HUES48 (cell line): ENCODE measurements at regions not wholly inside any gene's neighbourhood (a gene's known extent, or its start where the extent isn't known, plus 50 kb on each side); places are given as distances from the start of the nearest gene placed in this dataset.
"Not testable (repeated sequence)": the region's sequence is repeated elsewhere in the genome, so short reads cannot be mapped to it uniquely, and the experiment has no call there.

ENCODE experiments used
- H3K27ac ChIP-seq: one replicate; pipeline ENCODE4 v1.7.0; 2013; ENCODE audit warnings: low read depth, low read length, inconsistent platforms
- H3K27me3 ChIP-seq: 2 replicates; pipeline ENCODE4 v1.6.1; 2013; ENCODE audit warnings: mild to moderate bottlenecking, low read length; ENCODE audit not compliant: control insufficient read depth, insufficient read depth
- H3K36me3 ChIP-seq: 2 replicates; pipeline ENCODE4 v1.6.1; 2013; ENCODE audit warnings: low read length; ENCODE audit not compliant: control insufficient read depth, insufficient read depth
- H3K4me1 ChIP-seq: 2 replicates; pipeline ENCODE4 v1.6.1; 2013; ENCODE audit warnings: mild to moderate bottlenecking, low read length; ENCODE audit not compliant: control insufficient read depth, insufficient read depth
- H3K4me3 ChIP-seq: 2 replicates; pipeline ENCODE4 v1.5.1; 2013; ENCODE audit warnings: mild to moderate bottlenecking, low read depth, low read length
- H3K9ac ChIP-seq: 2 replicates; pipeline ENCODE4 v1.6.1; 2013; ENCODE audit warnings: mild to moderate bottlenecking, low read depth, low read length, moderate library complexity
- H3K9me3 ChIP-seq: 2 replicates; pipeline ENCODE4 v1.6.1; 2013; ENCODE audit warnings: low read length; ENCODE audit not compliant: control insufficient read depth, insufficient read depth

GRCh38 chr22:48717883-48718817 is 1109.5 kb downstream of the BRD1 start:
- Histone ChIP-seq H3K4me1 (peaks cover 4% of the 10 kb centered on the region; the same call in 1 of the 2 replicates), H3K4me3 (no peak overlapping the region), H3K27me3 (no peaks in the 10 kb centered on the region), H3K9me3 (no peaks in the 10 kb centered on the region), H3K9ac (no peak overlapping the region), H3K27ac (no peak overlapping the region), H3K36me3 (no peaks in the 10 kb centered on the region)

GRCh38 chr22:48717076-48717810 is 1110.4 kb downstream of the BRD1 start:
- Histone ChIP-seq H3K9me3 (no peaks in the 10 kb centered on the region), H3K27me3 (no peaks in the 10 kb centered on the region), H3K27ac (no peak overlapping the region), H3K36me3 (no peaks in the 10 kb centered on the region), H3K9ac (no peak overlapping the region), H3K4me1 (peaks cover 4% of the 10 kb centered on the region; the same call in 1 of the 2 replicates), H3K4me3 (no peak overlapping the region)

GRCh38 chr22:48716154-48716553 is 1111.5 kb downstream of the BRD1 start:
- not testable (repeated sequence) for H3K4me3 ChIP-seq, H3K27ac ChIP-seq, H3K4me1 ChIP-seq, H3K27me3 ChIP-seq, H3K9me3 ChIP-seq, H3K36me3 ChIP-seq, H3K9ac ChIP-seq

GRCh38 chr22:48715511-48715910 is 1112.2 kb downstream of the BRD1 start:
- Histone ChIP-seq H3K27ac (no peak overlapping the region), H3K27me3 (no peaks in the 10 kb centered on the region), H3K4me1 (peaks cover 4% of the 10 kb centered on the region; the same call in 1 of the 2 replicates)

GRCh38 chr22:48714231-48714630 is 1113.4 kb downstream of the BRD1 start:
- Histone ChIP-seq H3K9me3 (no peaks in the 10 kb centered on the region), H3K9ac (no peak overlapping the region), H3K4me3 (no peak overlapping the region), H3K36me3 (no peaks in the 10 kb centered on the region), H3K4me1 (peaks cover 4% of the 10 kb centered on the region; the same call in 1 of the 2 replicates), H3K27ac (no peak overlapping the region), H3K27me3 (no peaks in the 10 kb centered on the region)

More at GRCh38 chr22:48715511-48715910, 1112.2 kb downstream of the BRD1 start:
- Histone ChIP-seq H3K4me3 (no peak overlapping the region), H3K9me3 (no peaks in the 10 kb centered on the region), H3K36me3 (no peaks in the 10 kb centered on the region), H3K9ac (no peak overlapping the region)

GRCh38 chr22:48713272-48714205 is 1114.1 kb downstream of the BRD1 start:
- H3K27me3 ChIP-seq, result no peaks in the 10 kb centered on the region
- no peaks in the 10 kb centered on the region for H3K36me3 ChIP-seq
- H3K4me3 ChIP-seq, result no peak overlapping the region
- no peaks in the 10 kb centered on the region for H3K9me3 ChIP-seq
- H3K4me1 ChIP-seq, result peaks cover 4% of the 10 kb centered on the region; the same call in 1 of the 2 replicates
- no peak overlapping the region for H3K9ac ChIP-seq
- H3K27ac ChIP-seq, result no peak overlapping the region

GRCh38 chr22:48712558-48713271 is 1115.0 kb downstream of the BRD1 start:
- no peaks in the 10 kb centered on the region for H3K27me3 ChIP-seq
- no peak overlapping the region for H3K9ac ChIP-seq
- no peaks in the 10 kb centered on the region for H3K36me3 ChIP-seq
- no peak overlapping the region for H3K4me3 ChIP-seq
- H3K27ac ChIP-seq, result no peak overlapping the region
- peaks cover 4% of the 10 kb centered on the region; the same call in 1 of the 2 replicates for H3K4me1 ChIP-seq
- H3K9me3 ChIP-seq, result no peaks in the 10 kb centered on the region

- Histone ChIP-seq H3K9ac (no peak overlapping the region), H3K27ac (no peak overlapping the region), H3K4me3 (no peak overlapping the region), H3K9me3 (no peaks in the 10 kb centered on the region), H3K36me3 (no peaks in the 10 kb centered on the region), H3K27me3 (no peaks in the 10 kb centered on the region), H3K4me1 (no peaks in the 10 kb centered on the region)
These were observed 1116.0 kb downstream of the BRD1 start for GRCh38 chr22:48711669-48712068.

GRCh38 chr22:48711031-48711431 is 1116.6 kb downstream of the BRD1 start:
- no peaks in the 10 kb centered on the region for H3K9me3 ChIP-seq
- no peaks in the 10 kb centered on the region for H3K27me3 ChIP-seq
- no peak overlapping the region for H3K27ac ChIP-seq
- H3K9ac ChIP-seq, result no peak overlapping the region
- H3K4me3 ChIP-seq, result no peak overlapping the region
- H3K36me3 ChIP-seq, result no peaks in the 10 kb centered on the region
- H3K4me1 ChIP-seq, result no peaks in the 10 kb centered on the region

GRCh38 chr22:48710410-48710809 is 1117.3 kb downstream of the BRD1 start:
- H3K9me3 ChIP-seq, result no peaks in the 10 kb centered on the region
- no peaks in the 10 kb centered on the region for H3K27me3 ChIP-seq
- H3K27ac ChIP-seq, result no peak overlapping the region
- H3K36me3 ChIP-seq, result no peaks in the 10 kb centered on the region
- H3K4me1 ChIP-seq, result no peaks in the 10 kb centered on the region
- no peak overlapping the region for H3K4me3 ChIP-seq
- no peak overlapping the region for H3K9ac ChIP-seq
